ENCODE measurements at regions not wholly inside any gene's neighbourhood (a gene's known extent, or its start where the extent isn't known, plus 50 kb on each side); places are given as distances from the start of the nearest gene placed in this dataset.

- H3K4me2 ChIP-seq (replicated peaks; ENCODE audit: low read depth, low read length, poor library complexity, severe bottlenecking): no peak overlapping the region
- H3K79me2 ChIP-seq (ENCODE audit: control insufficient read depth, insufficient read depth, low read length): no peaks in the 10 kb centered on the region
- H3K36me3 ChIP-seq (replicated peaks in 1 of 2; ENCODE audit: control extremely low read depth in 1 of 2, control insufficient read depth in 1 of 2, extremely low read depth in 1 of 2, insufficient read depth in 2 of 2, low read length in 1 of 2): no peaks in the 10 kb centered on the region
- ChIA-PET POLR2A (no interaction called here), CTCF (no interaction called here)
- TF ChIP-seq EZH2 (IDR thresholded peaks at IDR 0.05; ENCODE audit: borderline replicate concordance, insufficient read depth, low read depth, low read length, poor library complexity, severe bottlenecking): no peak
- no peak for TF ChIP-seq CTCF (IDR thresholded peaks at IDR 0.05)
- H3K4me3 ChIP-seq (ENCODE audit: control extremely low read depth in 1 of 5, extremely low read depth in 1 of 5, insufficient read depth in 1 of 5, low read depth in 2 of 5, low read length in 4 of 5): no peak overlapping the region
- H3K27me3 ChIP-seq (replicated peaks in 1 of 4; ENCODE audit: control extremely low read depth in 1 of 4, control insufficient read depth in 3 of 4, insufficient read depth in 4 of 4, low read length in 3 of 4): no peaks in the 10 kb centered on the region
- H3K9ac ChIP-seq (ENCODE audit: low read length): no peak overlapping the region
- intact Hi-C loops (cut with micrococcal nuclease): no loop called here
- WGBS (ENCODE audit: insufficient coverage): no CpG with 5 or more reads among the region's 2 CpGs
- H4K20me1 ChIP-seq (ENCODE audit: control insufficient read depth, insufficient read depth, low read length, poor library complexity, severe bottlenecking): no peaks in the 10 kb centered on the region
- H3K27ac ChIP-seq (ENCODE audit: low read length in 2 of 2): no peak overlapping the region
- ATAC-seq (ENCODE audit: low read depth) (no peak), DNase-seq (no peak)
- H3K4me3 Mint-ChIP-seq: no peak overlapping the region
- no peaks in the 10 kb centered on the region for H3K9me3 ChIP-seq (ENCODE audit: control extremely low read depth in 1 of 3, control insufficient read depth in 2 of 3, insufficient read depth in 1 of 3, low read length in 2 of 3)
- H3K9me3 Mint-ChIP-seq (ENCODE audit: insufficient read depth): no peaks in the 10 kb centered on the region
- H3K4me1 Mint-ChIP-seq: no peaks in the 10 kb centered on the region
- no peaks in the 10 kb centered on the region for H3K4me1 ChIP-seq (ENCODE audit: control insufficient read depth in 2 of 2, insufficient read depth in 2 of 2, low read length in 2 of 2)
- no peak overlapping the region for H2AFZ ChIP-seq (ENCODE audit: insufficient read depth, low read depth, low read length, poor library complexity, severe bottlenecking)
- no peak overlapping the region for H3K27ac Mint-ChIP-seq
- no peaks in the 10 kb centered on the region for H3K27me3 Mint-ChIP-seq
These were observed 1545.1 kb downstream of the AMY1C start for GRCh38 chr1:105294838-105295237.

- POLR2A ChIA-PET: no interaction called here
- no peaks in the 10 kb centered on the region for H3K4me1 ChIP-seq (ENCODE audit: control insufficient read depth in 2 of 2, insufficient read depth in 2 of 2, low read length in 2 of 2)
- H4K20me1 ChIP-seq (ENCODE audit: control insufficient read depth, insufficient read depth, low read length, poor library complexity, severe bottlenecking): no peaks in the 10 kb centered on the region
- no peak overlapping the region for H3K4me3 Mint-ChIP-seq
- TF ChIP-seq EZH2 (IDR thresholded peaks at IDR 0.05; ENCODE audit: borderline replicate concordance, insufficient read depth, low read depth, low read length, poor library complexity, severe bottlenecking) (no peak), CTCF (IDR thresholded peaks at IDR 0.05) (no peak)
- H3K4me2 ChIP-seq (replicated peaks; ENCODE audit: low read depth, low read length, poor library complexity, severe bottlenecking): no peak overlapping the region
- no peak overlapping the region for H3K27ac ChIP-seq (ENCODE audit: low read length in 2 of 2)
- H3K9me3 ChIP-seq (ENCODE audit: control extremely low read depth in 1 of 3, control insufficient read depth in 2 of 3, insufficient read depth in 1 of 3, low read length in 2 of 3): no peaks in the 10 kb centered on the region
- H3K4me3 ChIP-seq (ENCODE audit: control extremely low read depth in 1 of 5, extremely low read depth in 1 of 5, insufficient read depth in 1 of 5, low read depth in 2 of 5, low read length in 4 of 5): no peak overlapping the region
- H3K9me3 Mint-ChIP-seq (ENCODE audit: insufficient read depth): no peaks in the 10 kb centered on the region
- H3K27ac Mint-ChIP-seq: no peak overlapping the region
- intact Hi-C loops (cut with micrococcal nuclease): no loop called here
- DNase-seq (no peak), ATAC-seq (ENCODE audit: low read depth) (no peak)
- H3K79me2 ChIP-seq (ENCODE audit: control insufficient read depth, insufficient read depth, low read length): no peaks in the 10 kb centered on the region
- no peaks in the 10 kb centered on the region for H3K4me1 Mint-ChIP-seq
- no CpG with 5 or more reads among the region's 1 CpG for WGBS (ENCODE audit: insufficient coverage)
- H3K27me3 ChIP-seq (replicated peaks in 1 of 4; ENCODE audit: control extremely low read depth in 1 of 4, control insufficient read depth in 3 of 4, insufficient read depth in 4 of 4, low read length in 3 of 4): no peaks in the 10 kb centered on the region
- CTCF ChIA-PET: no interaction called here
- H2AFZ ChIP-seq (ENCODE audit: insufficient read depth, low read depth, low read length, poor library complexity, severe bottlenecking): no peak overlapping the region
- H3K9ac ChIP-seq (ENCODE audit: low read length): no peak overlapping the region
- H3K27me3 Mint-ChIP-seq: no peaks in the 10 kb centered on the region
- no peaks in the 10 kb centered on the region for H3K36me3 ChIP-seq (replicated peaks in 1 of 2; ENCODE audit: control extremely low read depth in 1 of 2, control insufficient read depth in 1 of 2, extremely low read depth in 1 of 2, insufficient read depth in 2 of 2, low read length in 1 of 2)
These were observed 1560.4 kb downstream of the AMY1C start for GRCh38 chr1:105310063-105310462.
